NOMO-1 (cell line): ENCODE measurements at regions not wholly inside any gene's neighbourhood (a gene's known extent, or its start where the extent isn't known, plus 50 kb on each side); places are given as distances from the start of the nearest gene placed in this dataset.

Source experiments
- DNase-seq, 2 experiments: peaks; one replicate each; lab custom pipeline; 2025; ENCODE audit not compliant: unreplicated experiment in 2 of 2; lab: John Stamatoyannopoulos, UW

DNA sequence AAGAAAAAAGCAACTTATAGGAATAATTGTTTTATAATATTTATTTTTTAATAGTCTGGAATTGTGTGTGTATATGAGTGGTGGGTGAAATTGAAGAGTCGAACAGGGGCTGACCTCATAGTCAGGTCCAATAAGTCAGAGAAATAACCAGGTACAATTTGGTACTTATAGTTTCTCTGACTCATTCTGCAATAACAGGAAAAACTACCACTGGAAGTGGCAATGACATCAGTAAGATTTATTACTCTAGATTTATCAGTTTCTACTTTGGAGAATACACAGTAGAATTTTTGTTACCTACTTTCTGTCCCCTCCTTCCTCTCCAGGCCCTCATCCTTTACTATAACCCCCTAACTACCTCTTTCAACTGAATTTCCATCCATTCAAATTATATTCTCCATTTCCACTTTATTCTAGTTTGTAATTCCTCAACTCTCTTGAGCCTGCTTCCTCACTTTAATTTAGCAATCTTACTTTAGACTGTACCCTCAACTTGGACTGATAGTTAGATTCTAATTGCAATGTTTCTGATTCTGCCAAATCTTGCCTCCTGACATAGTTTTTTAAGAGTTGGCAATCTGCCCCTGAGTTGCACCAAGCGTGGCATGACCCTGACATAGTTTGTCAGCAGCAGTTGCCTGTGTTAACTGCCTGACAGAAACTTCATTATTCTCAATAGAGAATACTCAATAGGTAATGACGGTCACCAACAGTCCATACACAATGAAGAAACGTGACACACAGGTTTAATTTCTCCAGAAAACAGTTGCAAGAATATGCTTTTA is 475.3 kb upstream of the RIOK2 start:
- no peak for DNase-seq

DNA sequence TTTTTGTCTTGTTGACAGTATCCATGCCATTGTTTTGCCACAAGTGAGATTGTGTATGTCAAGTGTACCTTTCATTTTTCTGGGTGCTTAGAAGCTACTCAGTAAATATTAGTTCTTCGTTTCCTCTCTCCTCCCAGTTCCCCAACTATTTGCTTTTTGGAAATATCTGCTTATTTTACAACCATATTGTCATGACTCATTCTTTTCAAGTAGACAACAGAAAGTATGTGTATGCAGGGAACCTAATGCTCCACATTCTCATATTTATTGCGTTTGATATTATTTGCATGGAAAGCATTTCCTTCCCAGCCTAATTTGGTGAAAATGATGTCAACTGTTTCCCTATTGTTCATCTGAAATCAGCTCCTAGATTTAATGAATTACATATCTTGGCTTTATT is 483.7 kb upstream of the RIOK2 start:
- DNase-seq, result no peak

DNA sequence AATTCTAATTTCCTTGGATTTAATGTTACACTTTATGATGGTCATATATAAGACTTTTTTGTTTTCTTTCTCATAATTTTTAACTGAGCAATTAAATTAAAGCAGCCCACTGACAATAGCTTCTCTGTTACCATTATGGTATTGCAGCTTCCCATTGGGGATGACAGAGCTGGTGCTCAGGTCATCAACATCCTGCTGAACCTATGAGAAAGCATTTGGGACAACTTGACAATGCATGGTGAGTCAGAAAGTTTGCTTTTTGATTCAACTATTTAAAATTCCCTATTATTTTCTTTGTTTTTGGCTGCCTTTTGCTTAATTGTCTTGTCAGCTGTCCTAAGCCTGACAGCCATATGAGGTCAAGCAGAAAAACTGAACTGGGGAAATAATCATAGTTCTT is 487.4 kb upstream of the RIOK2 start:
- DNase-seq, result no peak

DNA sequence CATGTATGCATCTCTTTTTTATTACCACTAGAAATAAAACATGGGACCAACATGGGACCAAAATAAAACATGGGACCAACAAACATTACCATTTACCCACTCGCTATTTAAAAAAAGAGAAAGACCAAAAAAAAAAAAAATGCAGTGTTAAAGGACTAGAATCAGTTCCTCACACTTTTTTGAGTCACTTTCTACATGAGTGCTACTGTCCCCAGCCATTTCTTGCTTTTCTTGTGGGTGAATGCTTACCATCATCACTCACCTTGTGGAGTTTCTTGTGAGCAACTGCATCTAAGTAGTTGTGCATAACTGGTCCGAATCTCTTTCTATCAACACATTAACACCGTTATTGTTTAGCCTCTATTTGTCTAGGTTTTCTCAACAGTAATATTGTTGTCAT is 493.6 kb upstream of the RIOK2 start:
- DNase-seq, result no peak

DNA sequence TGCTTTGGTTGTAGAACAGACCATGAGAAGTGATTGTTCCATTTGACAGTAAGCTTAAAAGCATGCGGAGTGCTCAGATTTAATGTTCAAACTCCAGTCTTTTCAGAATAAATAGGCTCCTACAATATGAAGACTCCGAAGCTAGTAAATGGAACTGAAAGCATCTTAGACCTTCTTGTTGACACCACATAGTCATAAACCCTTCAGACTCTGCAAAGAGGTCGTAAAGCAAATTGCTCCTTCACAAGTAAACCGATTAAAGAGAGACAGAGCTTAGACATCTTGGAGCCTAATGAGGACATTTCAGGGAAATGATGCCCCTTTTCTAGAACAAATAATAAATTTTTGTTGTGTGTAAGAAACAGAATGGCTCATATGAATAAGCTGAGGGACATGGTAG is 511.0 kb upstream of the RIOK2 start:
- no peak for DNase-seq

DNA sequence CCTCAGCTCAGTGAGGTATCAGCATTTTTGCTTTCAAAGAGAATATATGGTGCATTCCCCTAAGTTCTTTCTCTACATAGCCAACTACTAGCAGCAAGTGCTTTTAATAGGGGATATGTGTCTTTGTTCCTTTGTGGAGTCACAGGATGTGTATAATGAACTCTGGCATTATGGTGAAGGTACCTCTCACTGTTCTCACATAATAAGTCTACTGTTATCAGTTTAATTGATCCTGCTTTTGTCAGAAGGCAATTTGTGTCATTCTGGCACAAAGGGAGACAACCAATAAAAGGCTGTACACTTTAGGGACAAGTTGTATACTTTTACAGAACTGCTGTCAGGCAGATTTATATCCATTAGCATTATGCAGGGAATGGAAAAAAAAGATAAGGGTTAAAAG is 531.4 kb upstream of the RIOK2 start:
- DNase-seq, result no peak

DNA sequence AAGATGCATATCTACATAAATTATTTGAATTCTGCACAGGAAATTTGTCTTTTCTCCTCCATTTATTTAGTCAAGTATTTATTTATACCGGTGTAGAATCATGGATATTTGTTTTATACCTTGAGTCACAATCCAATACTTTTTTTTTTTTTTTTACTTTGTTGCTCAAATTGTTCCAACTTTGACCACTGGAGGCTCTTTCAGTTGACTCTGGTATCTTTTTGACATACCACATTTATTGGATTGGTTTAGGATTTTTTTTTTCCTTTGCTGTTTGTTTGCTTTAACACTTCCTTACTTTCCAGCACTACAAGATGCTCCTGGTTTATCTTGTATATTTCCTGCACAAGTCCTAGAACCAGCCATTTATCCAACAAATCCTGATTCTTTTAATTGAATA is 543.1 kb upstream of the RIOK2 start:
- no peak for DNase-seq

DNA sequence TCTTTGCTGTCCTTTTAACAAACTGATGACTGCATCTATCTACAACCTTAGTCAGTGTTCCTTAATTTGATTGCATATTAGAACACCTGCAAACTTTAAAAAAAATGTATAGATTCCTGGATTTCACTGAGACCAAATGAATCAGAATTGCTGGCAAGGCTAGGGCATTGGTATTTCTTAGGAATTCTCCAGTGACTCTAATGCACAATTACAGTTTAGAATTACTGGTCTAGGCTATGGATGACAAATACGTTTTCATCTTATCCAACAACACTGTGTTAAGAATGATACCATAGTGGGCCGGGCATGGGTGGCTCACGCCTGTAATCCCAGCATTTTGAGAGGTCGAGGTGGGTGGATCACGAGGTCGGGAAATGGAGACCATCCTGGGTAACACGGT is 545.9 kb upstream of the RIOK2 start:
- DNase-seq, result no peak

DNA sequence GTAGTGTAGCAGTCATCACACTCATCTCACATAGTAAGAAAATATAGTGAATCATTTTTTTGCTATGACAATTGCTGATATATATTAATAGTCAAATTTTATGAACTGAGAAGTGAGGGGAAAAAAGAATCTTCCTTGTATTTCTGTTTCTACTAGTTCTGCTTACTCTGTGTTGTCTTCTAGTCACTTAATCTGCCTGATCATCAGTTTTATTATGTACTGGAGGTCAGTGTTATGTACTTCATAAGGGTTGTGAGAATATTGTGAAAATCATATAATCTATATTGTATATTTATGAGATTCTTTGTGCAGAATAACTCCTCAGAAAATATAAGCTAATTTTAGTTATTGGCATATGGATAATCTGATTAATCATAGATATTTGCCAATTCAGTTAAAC is 546.9 kb upstream of the RIOK2 start:
- DNase-seq, result no peak

DNA sequence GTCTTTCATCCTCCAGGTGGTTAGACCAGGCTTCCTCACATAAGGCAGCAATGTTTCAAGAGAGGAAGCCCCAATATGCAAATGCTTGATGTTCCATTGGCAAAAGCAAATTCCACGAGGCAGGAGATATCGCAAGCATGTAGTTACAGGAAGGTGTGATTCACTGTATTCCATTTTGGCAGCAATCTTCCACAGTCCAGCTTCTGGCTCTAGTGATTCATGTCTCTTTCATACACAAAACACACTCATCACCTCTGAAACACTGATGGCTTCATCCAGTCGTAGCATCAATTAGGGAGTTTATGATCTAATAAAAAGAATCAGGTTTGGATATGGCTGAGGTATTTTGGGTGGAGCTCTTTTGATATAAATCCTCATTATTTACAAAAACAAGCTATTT is 552.2 kb upstream of the RIOK2 start:
- DNase-seq, result no peak

DNA sequence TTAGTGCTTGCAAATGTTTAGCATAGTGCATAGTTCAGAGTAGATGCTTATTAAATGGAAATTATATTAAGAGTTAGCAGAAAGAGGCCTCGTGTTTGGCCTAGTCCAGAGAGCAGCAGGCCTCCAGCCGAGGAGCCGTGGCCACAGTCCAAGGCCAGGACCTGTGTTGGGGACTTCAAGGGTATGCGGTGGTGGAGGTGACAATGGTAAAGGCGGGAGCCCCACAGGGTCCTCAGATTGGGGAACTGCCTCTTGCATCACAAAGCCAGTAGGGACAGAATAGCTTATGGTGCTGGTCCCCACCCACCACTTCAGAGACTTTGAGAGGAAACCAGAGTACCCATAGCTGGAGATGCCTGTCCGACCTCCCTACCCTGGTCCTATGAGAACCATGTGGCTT is 554.6 kb upstream of the RIOK2 start:
- DNase-seq, result no peak

DNA sequence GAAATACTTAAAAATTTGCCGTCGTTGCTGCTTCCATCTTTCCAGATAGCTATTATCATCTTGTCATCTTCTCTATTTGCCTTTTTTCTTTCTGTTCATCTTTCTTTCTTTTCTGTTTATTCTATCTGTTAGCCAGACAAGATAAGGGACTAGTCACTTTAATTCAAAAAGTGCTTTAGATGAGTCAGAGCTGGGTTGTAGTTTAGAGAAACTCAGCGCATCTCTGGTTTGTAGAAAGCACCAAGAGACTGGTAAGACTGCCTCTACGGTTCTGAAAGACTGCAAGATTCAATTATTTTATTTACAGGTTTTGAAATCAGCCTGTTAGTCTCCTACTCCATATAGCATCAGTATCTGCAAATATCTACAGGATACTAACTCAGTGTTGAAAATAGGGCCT is 562.8 kb upstream of the RIOK2 start:
- no peak for DNase-seq

DNA sequence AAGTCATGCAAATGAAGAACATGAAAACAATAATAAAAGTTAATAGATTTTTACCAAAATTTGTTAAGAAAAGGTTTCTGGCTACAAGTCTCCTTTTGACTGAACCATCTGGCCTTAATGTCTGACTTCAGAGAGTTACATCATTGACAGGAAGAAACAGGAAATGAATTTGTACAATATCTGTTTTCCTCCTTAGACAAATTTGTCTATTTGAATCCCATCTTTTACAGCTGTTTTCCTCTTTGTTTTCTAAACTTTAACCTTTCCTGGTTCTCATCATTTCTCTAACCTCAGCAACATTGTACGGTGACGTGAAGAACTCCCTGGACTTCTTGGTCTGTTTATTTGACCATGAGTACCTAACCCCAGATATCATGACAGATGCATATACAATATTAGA is 567.5 kb upstream of the RIOK2 start:
- no peak for DNase-seq

DNA sequence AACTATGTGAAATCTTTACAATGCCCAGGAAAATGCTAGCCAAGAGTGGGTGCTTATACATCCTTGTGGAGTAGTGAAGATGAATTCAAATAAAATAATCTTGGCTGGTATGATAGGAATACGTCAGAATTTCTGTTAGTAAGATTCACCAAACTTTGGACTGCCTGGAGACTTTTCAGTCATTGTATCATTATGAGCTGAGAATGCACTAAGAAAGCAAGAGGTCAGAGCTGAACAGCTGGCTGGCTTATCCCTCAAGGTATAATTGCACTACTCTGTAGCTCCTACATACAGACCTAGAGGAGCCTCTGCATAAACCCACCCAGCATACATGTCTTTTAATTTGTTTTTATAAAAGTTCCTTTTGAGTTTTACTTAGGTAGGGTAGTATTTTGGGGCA is 568.5 kb upstream of the RIOK2 start:
- DNase-seq, result no peak

DNA sequence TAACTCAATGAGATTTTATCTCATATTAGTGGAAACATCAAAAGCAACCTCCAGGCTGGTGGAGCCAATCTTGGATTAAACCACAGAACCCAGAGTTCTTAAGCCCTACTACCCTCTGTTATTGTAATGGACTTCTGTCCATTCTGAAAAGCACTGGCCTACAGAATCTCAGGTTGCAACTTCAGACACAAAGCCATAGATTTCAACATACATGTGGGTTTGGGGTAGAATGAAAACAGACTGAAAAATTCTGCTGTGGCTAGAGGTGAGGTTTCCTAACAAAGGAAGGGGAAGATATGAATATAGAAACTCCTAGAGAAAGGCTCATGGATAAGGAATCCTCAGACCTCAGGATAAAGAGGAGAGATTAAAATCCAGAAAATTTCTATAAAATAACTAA is 569.8 kb upstream of the RIOK2 start:
- no peak for DNase-seq

DNA sequence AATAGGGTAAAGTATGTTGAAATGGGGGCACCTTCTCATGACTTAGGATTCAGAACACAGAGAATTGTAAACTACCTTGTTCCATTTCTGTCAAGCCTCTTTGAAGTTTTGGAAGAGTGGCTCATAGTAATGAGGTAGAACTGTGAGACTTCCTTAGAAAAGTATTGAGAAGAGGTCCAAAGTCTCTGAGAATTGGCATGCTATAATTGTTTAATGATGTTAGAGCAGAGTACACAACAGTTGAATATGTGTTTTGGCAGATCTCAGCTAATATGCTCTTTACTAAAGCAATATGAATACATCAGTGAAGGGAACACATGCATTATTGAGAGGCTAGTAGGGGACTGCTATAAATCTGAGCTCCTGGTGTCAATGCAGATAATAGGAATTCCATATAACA is 579.4 kb upstream of the RIOK2 start:
- DNase-seq, result no peak

DNA sequence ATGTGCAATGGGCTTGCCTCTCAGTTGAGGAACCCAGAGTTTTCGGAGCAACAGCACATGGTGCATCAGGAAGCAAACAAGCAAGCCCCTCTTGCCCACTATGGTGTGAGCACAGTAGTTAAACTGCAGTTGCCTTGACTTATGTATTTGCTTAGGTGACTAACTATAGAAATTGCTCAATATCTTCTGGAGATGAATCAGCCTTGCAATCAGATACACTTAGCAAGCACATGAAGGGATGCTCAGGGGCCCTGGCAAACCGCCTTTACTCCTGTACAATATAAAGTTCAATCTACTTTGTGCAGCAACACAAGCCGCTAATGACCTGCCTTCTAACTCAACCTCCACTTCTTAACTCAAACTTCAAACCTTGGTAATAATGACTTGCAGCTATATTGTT is 581.7 kb upstream of the RIOK2 start:
- DNase-seq, result no peak

DNA sequence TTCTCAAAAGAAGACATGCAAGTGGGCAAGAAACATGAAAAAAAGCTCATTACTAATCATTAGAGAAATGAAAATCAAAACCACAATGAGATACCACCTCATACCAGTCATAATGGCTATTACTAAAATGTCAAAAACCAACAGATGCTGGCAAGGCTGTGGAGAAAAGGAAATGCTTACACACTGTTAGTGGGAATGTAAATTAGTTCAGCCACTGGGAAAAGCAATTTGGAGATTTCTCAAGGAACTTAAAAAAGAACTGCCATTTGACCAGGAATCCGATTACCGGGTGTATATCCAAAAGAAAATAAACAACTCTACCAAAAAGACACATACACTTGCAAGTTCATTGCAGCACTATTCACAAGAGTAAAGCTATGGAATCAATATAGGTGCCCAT is 595.4 kb upstream of the RIOK2 start:
- no peak for DNase-seq

DNA sequence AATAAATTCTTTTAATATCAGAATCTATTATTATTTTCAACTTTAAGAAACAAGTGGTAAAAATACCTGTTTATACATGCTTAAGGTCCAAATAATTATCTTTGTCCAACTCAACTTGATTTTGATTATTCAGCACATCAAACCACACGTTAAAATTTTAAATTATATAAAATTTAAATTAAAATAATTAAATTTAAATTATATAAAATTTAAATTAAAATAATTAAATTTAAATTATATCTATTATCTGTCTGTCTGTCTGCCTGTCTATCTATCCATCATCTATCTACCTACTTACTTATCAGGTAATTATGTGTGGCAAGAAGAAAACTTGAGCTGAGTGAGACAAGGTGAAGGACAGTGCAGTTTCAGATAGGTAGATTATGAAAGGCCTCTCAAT is 605.3 kb upstream of the RIOK2 start:
- no peak for DNase-seq

DNA sequence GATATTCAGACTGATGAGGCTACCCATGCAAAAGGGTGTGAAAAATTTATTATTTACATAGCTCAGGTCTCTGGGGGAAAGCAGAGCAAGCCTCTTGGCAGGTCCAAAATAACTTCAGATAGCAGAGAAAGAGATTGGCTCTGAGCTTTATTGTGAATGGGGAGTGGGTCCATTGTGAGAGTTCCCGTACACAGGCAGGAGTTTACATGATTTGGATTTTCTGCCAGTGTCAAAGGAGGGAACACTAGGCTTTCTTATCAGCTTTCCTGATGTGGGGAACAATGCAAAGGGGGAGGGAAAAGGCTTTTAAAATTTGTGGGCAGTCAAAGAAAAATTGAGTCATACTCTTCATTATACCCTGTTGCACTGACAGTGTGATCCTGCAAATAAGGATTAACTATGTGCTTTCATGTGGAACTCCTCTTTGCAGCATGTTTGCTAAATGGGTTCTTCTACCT is 615.0 kb upstream of the RIOK2 start:
- DNase-seq, result no peak

DNA sequence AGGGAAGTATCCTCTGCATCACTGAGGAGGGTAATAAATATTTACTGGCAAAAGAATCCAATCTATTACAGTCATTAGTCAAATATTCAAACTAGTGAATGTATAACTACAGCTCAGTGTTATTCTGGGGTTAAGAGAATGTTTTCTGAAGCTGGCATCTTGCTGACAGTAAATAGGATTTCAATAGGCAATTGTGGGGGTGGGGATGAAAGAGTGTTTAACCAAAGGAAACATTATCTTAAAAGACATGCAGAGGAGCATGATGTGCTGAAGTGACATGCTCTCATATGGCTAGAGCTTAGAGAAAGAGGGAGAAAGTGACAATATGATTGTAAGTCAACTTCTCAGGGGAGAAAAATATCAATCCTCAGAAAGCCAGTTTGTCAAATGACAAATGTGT is 618.4 kb upstream of the RIOK2 start:
- DNase-seq, result no peak

DNA sequence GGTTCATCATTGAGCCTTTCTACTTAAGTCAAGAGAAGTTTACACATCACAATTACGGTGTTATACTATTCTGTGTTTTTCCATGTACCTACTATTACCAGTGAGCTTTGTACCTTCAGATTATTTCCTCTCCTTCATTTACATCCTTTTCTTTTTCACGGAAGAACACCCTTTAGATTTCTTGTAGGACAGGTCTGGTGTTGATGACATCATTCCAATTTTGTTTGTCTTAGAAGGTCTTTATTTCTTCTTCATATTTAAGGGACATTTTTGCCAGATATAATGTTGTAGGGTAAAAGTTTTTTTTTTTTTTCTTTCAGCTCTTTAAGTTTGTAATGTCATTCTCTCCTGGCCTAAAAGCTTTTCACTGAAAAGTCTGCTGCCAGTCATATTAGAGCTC is 637.1 kb upstream of the RIOK2 start:
- DNase-seq, result no peak

DNA sequence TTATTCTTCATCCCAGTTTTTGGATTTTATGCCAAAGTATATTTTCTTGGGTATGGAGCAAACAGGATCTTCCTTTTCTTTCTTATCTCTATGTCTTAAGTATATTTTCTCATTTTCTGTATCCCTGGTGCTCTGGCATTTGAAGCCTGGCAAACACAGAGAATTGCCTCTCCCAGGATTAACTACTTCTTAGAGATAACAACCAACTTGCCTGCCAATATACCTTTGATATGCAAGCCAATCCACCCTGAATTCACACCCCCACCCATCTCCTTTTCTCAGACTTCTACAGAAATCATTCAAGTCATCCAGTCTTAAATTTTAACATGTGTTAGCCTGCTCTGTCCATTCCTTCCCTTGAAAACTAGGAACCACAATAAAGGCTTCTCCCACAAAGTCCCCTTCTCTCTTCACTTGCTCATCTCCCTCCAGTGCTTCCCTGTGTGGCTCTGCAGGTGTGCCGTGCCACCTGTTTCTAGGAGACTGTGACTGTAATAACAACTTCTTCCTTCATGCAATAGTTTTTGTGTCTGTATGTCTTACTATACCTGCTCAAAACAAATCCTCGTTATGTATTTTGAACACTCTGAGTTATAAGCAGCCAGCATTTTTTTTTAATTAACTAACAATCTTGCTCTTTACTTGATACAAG is 649.7 kb upstream of the RIOK2 start:
- DNase-seq, result no peak
